DMS53 treated with DMSO at 0.1 percent for 48 hours (cell line): ENCODE measurements at regions not wholly inside any gene's neighbourhood (a gene's known extent, or its start where the extent isn't known, plus 50 kb on each side); places are given as distances from the start of the nearest gene placed in this dataset.
"Not testable (repeated sequence)": the region's sequence is repeated elsewhere in the genome, so short reads cannot be mapped to it uniquely, and the experiment has no call there.

Experiments
- DNase-seq: peaks from one replicate; lab custom pipeline; 2025; ENCODE audit not compliant: unreplicated experiment; lab: John Stamatoyannopoulos, UW

GRCh38 chr2:209145220-209145691, 278.6 kb upstream of the MAP2 start:
- DNase-seq = not testable (repeated sequence)

GRCh38 chr2:209145941-209146681, 277.7 kb upstream of the MAP2 start:
- DNase-seq = no peak

- no peak for DNase-seq
These were observed 277.0 kb upstream of the MAP2 start for GRCh38 chr2:209146682-209147320.

GRCh38 chr2:209147981-209148380, 275.9 kb upstream of the MAP2 start:
- no peak for DNase-seq

- DNase-seq = no peak
These were observed 262.9 kb upstream of the MAP2 start for GRCh38 chr2:209160800-209161588.

- DNase-seq = no peak
These were observed 261.7 kb upstream of the MAP2 start for GRCh38 chr2:209162129-209162528.

GRCh38 chr2:209181984-209182383, 241.9 kb upstream of the MAP2 start:
- DNase-seq = no peak

GRCh38 chr2:209186886-209187285, 237.0 kb upstream of the MAP2 start:
- not testable (repeated sequence) for DNase-seq

GRCh38 chr2:209189893-209190292, 234.0 kb upstream of the MAP2 start:
- peak; percentile 44 for DNase-seq

GRCh38 chr2:209191139-209191538, 232.7 kb upstream of the MAP2 start:
- no peak for DNase-seq

- no peak for DNase-seq
These were observed 229.1 kb upstream of the MAP2 start for GRCh38 chr2:209194717-209195116.

GRCh38 chr2:209208211-209208610, 215.6 kb upstream of the MAP2 start:
- DNase-seq = peak; percentile 44

GRCh38 chr2:209209943-209210342, 213.9 kb upstream of the MAP2 start:
- DNase-seq = no peak

- DNase-seq = no peak
These were observed 193.3 kb upstream of the MAP2 start for GRCh38 chr2:209230560-209230959.

- DNase-seq = no peak
These were observed 187.5 kb upstream of the MAP2 start for GRCh38 chr2:209236377-209236776.

GRCh38 chr2:209238765-209239584, 184.9 kb upstream of the MAP2 start:
- no peak for DNase-seq

GRCh38 chr2:209239585-209239938, 184.3 kb upstream of the MAP2 start:
- DNase-seq = no peak

GRCh38 chr2:209240204-209240603, 183.6 kb upstream of the MAP2 start:
- DNase-seq = no peak

- DNase-seq = no peak
These were observed 170.3 kb upstream of the MAP2 start for GRCh38 chr2:209253544-209253943.

- DNase-seq = no peak
These were observed 164.1 kb upstream of the MAP2 start for GRCh38 chr2:209259767-209260166.

- DNase-seq = no peak
These were observed 163.6 kb upstream of the MAP2 start for GRCh38 chr2:209260281-209260680.
